GM10266 (cell line): ENCODE measurements at regions not wholly inside any gene's neighbourhood (a gene's known extent, or its start where the extent isn't known, plus 50 kb on each side); places are given as distances from the start of the nearest gene placed in this dataset.

Experiments
- DNase-seq: peaks from one replicate; pipeline ENCODE4 v3.0.0; 2012; ENCODE audit errors: extremely low spot score
- CTCF ChIP-seq: IDR thresholded peaks from 2 replicates; pipeline ENCODE4 v1.5.1; 2012; ENCODE audit warnings: mild to moderate bottlenecking, low read depth; ENCODE audit not compliant: control insufficient read depth, insufficient read depth; ENCODE audit errors: missing control alignments

GRCh38 chr22:46042786-46043185 lies 65.8 kb upstream of the WNT7B start:
- no peak for DNase-seq
- no peak for TF ChIP-seq CTCF

- DNase-seq: no peak
- TF ChIP-seq CTCF: no peak
Measured at GRCh38 chr22:46043339-46043738, 66.4 kb upstream of the WNT7B start.

- DNase-seq: no peak
Measured at GRCh38 chr22:46043816-46044620, 67.1 kb upstream of the WNT7B start.

GRCh38 chr22:46044621-46045458 lies 67.9 kb upstream of the WNT7B start:
- no peak for TF ChIP-seq CTCF
- no peak for DNase-seq

More at GRCh38 chr22:46043816-46044620, 67.1 kb upstream of the WNT7B start:
- TF ChIP-seq CTCF: no peak

GRCh38 chr22:46045459-46046298 lies 68.7 kb upstream of the WNT7B start:
- no peak for DNase-seq
- no peak for TF ChIP-seq CTCF

- no peak for TF ChIP-seq CTCF
- DNase-seq: no peak
Measured at GRCh38 chr22:46046299-46046685, 69.3 kb upstream of the WNT7B start.

- DNase-seq: no peak
- TF ChIP-seq CTCF: no peak
Measured at GRCh38 chr22:46047226-46047625, 70.3 kb upstream of the WNT7B start.
